ENCODE measurements at regions not wholly inside any gene's neighbourhood (a gene's known extent, or its start where the extent isn't known, plus 50 kb on each side); places are given as distances from the start of the nearest gene placed in this dataset.

GRCh38 chr10:129161150-129161549, 305.9 kb upstream of the MGMT start:
- no peak for DNase-seq

- no peak for DNase-seq
These were observed 303.5 kb upstream of the MGMT start for GRCh38 chr10:129163531-129163930.

GRCh38 chr10:129165076-129165720, 301.8 kb upstream of the MGMT start:
- no peak for DNase-seq

- no peak for DNase-seq
These were observed 301.3 kb upstream of the MGMT start for GRCh38 chr10:129165770-129166169.

- DNase-seq, result no peak
These were observed 298.4 kb upstream of the MGMT start for GRCh38 chr10:129168660-129169059.

- no peak for DNase-seq
These were observed 297.9 kb upstream of the MGMT start for GRCh38 chr10:129169115-129169514.

- no peak for DNase-seq
These were observed 296.2 kb upstream of the MGMT start for GRCh38 chr10:129170812-129171211.

GRCh38 chr10:129171812-129172211, 295.2 kb upstream of the MGMT start:
- DNase-seq, result no peak

GRCh38 chr10:129174232-129175014, 292.6 kb upstream of the MGMT start:
- no peak for DNase-seq

GRCh38 chr10:129179245-129179971, 287.6 kb upstream of the MGMT start:
- no peak for DNase-seq

- DNase-seq, result no peak
These were observed 286.9 kb upstream of the MGMT start for GRCh38 chr10:129179972-129180678.

- no peak for DNase-seq
These were observed 282.8 kb upstream of the MGMT start for GRCh38 chr10:129184196-129184595.

GRCh38 chr10:129187331-129187730, 279.7 kb upstream of the MGMT start:
- DNase-seq, result no peak

- no peak for DNase-seq
These were observed 275.2 kb upstream of the MGMT start for GRCh38 chr10:129191797-129192196.

- no peak for DNase-seq
These were observed 274.5 kb upstream of the MGMT start for GRCh38 chr10:129192344-129193128.

- no peak for DNase-seq
These were observed 273.9 kb upstream of the MGMT start for GRCh38 chr10:129193148-129193547.

GRCh38 chr10:129194181-129194870, 272.7 kb upstream of the MGMT start:
- no peak for DNase-seq

- DNase-seq, result no peak
These were observed 267.2 kb upstream of the MGMT start for GRCh38 chr10:129199826-129200225.

GRCh38 chr10:129203819-129204218, 263.2 kb upstream of the MGMT start:
- DNase-seq, result no peak

GRCh38 chr10:129207297-129207696, 259.7 kb upstream of the MGMT start:
- no peak for DNase-seq

GRCh38 chr10:129210876-129211275, 256.2 kb upstream of the MGMT start:
- no peak for DNase-seq

GRCh38 chr10:129213256-129213655, 253.8 kb upstream of the MGMT start:
- no peak for DNase-seq
